ENCODE measurements at regions not wholly inside any gene's neighbourhood (a gene's known extent, or its start where the extent isn't known, plus 50 kb on each side); places are given as distances from the start of the nearest gene placed in this dataset.

DNA sequence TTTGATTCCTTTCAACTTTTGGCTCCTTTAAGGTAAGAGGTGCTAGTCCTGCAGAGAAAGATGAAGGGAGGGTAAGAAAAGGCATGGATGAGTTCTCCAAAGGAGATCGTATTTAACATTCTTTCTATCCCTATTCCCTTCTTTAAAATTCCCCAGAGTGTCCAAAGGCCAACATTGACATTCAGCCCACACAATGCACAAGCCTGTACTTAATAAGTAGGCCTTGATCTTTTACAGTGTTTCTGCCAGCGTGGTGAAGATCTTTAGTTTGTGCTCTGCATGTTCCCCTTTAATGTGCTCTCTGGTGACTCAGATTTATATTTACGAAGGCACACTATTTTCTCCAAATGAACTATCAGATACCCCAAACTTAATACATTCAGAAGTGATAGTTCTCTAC is 582.5 kb upstream of the RGS18 start:
- H3K9me3 Mint-ChIP-seq, result peaks cover 2% of the 10 kb centered on the region
- TF ChIP-seq, protein P1, sequence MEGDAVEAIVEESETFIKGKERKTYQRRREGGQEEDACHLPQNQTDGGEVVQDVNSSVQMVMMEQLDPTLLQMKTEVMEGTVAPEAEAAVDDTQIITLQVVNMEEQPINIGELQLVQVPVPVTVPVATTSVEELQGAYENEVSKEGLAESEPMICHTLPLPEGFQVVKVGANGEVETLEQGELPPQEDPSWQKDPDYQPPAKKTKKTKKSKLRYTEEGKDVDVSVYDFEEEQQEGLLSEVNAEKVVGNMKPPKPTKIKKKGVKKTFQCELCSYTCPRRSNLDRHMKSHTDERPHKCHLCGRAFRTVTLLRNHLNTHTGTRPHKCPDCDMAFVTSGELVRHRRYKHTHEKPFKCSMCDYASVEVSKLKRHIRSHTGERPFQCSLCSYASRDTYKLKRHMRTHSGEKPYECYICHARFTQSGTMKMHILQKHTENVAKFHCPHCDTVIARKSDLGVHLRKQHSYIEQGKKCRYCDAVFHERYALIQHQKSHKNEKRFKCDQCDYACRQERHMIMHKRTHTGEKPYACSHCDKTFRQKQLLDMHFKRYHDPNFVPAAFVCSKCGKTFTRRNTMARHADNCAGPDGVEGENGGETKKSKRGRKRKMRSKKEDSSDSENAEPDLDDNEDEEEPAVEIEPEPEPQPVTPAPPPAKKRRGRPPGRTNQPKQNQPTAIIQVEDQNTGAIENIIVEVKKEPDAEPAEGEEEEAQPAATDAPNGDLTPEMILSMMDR (IDR thresholded peaks at IDR 0.05), result no peak
- TF ChIP-seq EZH2phosphoT487 (IDR thresholded peaks at IDR 0.05), result no peak
- no peaks in the 10 kb centered on the region for H3K4me1 ChIP-seq
- H3K27ac Mint-ChIP-seq, result peak overlapping the region; percentile 4
- no peak overlapping the region for H3K4me3 ChIP-seq
- H3K36me3 ChIP-seq, result no peaks in the 10 kb centered on the region
- no peaks in the 10 kb centered on the region for H3F3A ChIP-seq (ENCODE audit: low read depth)
- H3K9ac ChIP-seq, result no peak overlapping the region
- H4K20me1 ChIP-seq (ENCODE audit: low read depth), result no peaks in the 10 kb centered on the region
- H3K27me3 Mint-ChIP-seq (ENCODE audit: insufficient read depth, low read depth), result no peaks in the 10 kb centered on the region
- no peaks in the 10 kb centered on the region for H3K79me2 ChIP-seq (ENCODE audit: low read depth)
- H3K27ac ChIP-seq, result no peak overlapping the region
- H3K4me3 Mint-ChIP-seq, result no peak overlapping the region
- no peaks in the 10 kb centered on the region for H3K27me3 ChIP-seq
- peaks cover 12% of the 10 kb centered on the region for H3K4me1 Mint-ChIP-seq
- no peak overlapping the region for H2AFZ ChIP-seq (replicated peaks)
- H3K36me3 Mint-ChIP-seq, result no peaks in the 10 kb centered on the region
- H3K4me2 ChIP-seq, result no peak overlapping the region
- DNase-seq (ENCODE audit: low spot score), result no peak
- H3K9me3 ChIP-seq (ENCODE audit: low read depth), result no peaks in the 10 kb centered on the region

DNA sequence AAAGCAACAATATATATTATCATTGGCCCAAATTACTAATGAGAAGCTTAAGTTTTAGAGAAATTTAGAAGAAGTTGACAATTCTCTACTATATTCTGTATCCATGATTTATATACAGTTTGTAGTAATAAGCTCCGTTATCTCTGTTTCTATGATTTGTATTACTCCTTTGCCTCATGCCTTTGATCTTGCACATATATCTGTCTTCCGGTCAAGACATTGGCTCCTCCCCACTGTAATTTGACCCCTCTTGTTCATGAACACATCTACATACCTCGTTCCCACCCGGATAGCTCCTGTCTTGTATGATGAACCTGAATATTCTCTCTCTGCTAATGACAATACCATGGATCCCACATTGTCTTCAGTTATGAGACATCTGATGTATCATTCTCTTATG is 581.0 kb upstream of the RGS18 start:
- Mint-ChIP-seq H3K9me3 (peaks cover 2% of the 10 kb centered on the region), H3K27me3 (ENCODE audit: insufficient read depth, low read depth) (no peaks in the 10 kb centered on the region), H3K4me1 (peaks cover 12% of the 10 kb centered on the region), H3K4me3 (no peak overlapping the region), H3K27ac (no peak overlapping the region), H3K36me3 (no peaks in the 10 kb centered on the region)
- H3K36me3 ChIP-seq, result no peaks in the 10 kb centered on the region
- no peak for DNase-seq (ENCODE audit: low spot score)
- no peak overlapping the region for H3K9ac ChIP-seq
- no peak overlapping the region for H3K4me3 ChIP-seq
- H3K27me3 ChIP-seq, result no peaks in the 10 kb centered on the region
- H3K4me1 ChIP-seq, result no peaks in the 10 kb centered on the region
- no peaks in the 10 kb centered on the region for H3K79me2 ChIP-seq (ENCODE audit: low read depth)
- TF ChIP-seq EZH2 (IDR thresholded peaks at IDR 0.05) (no peak), EZH2phosphoT487 (IDR thresholded peaks at IDR 0.05) (no peak)
- TF ChIP-seq, protein P1 (IDR thresholded peaks at IDR 0.05), result no peak
- no peak overlapping the region for H2AFZ ChIP-seq (replicated peaks)
- no peaks in the 10 kb centered on the region for H3F3A ChIP-seq (ENCODE audit: low read depth)
- H3K4me2 ChIP-seq, result no peak overlapping the region
- H3K9me3 ChIP-seq (ENCODE audit: low read depth), result no peaks in the 10 kb centered on the region
- no peaks in the 10 kb centered on the region for H4K20me1 ChIP-seq (ENCODE audit: low read depth)
- H3K27ac ChIP-seq, result no peak overlapping the region

DNA sequence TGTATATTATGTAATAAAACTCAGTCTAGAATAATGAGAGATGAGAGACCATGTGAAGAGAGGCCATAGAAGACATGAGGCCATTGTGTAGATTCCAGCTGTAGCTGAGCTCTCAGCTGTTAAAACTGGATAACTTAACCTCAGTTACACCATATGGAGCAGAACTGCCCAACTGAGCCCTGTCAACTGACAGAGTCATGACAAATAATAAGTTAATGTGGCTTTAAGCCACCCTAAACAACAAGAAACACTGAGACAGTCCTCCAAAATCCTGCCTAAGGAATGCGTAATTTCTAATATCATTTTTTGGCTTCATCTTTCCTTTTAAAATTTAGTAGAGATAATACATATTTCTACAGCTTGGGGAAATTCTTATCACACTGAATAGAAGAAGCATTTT is 580.0 kb upstream of the RGS18 start:
- peaks cover 12% of the 10 kb centered on the region for H3K4me1 Mint-ChIP-seq
- no peak overlapping the region for H3K4me3 ChIP-seq

More for the DNA sequence above, 580.0 kb upstream of the RGS18 start:
- H3K36me3 Mint-ChIP-seq, result no peaks in the 10 kb centered on the region
- H3K27ac Mint-ChIP-seq, result no peak overlapping the region
- DNase-seq (ENCODE audit: low spot score), result no peak
- Histone ChIP-seq H3K4me1 (no peaks in the 10 kb centered on the region), H3K36me3 (no peaks in the 10 kb centered on the region), H3K79me2 (ENCODE audit: low read depth) (no peaks in the 10 kb centered on the region), H3K9me3 (ENCODE audit: low read depth) (no peaks in the 10 kb centered on the region), H2AFZ (replicated peaks) (no peak overlapping the region), H3K27me3 (no peaks in the 10 kb centered on the region), H3K27ac (no peak overlapping the region), H3F3A (ENCODE audit: low read depth) (no peaks in the 10 kb centered on the region), H3K9ac (no peak overlapping the region), H4K20me1 (ENCODE audit: low read depth) (no peaks in the 10 kb centered on the region), H3K4me2 (no peak overlapping the region)
- no peaks in the 10 kb centered on the region for H3K27me3 Mint-ChIP-seq (ENCODE audit: insufficient read depth, low read depth)
- no peak overlapping the region for H3K4me3 Mint-ChIP-seq
- H3K9me3 Mint-ChIP-seq, result peaks cover 2% of the 10 kb centered on the region
- TF ChIP-seq, protein P1 (IDR thresholded peaks at IDR 0.05), result no peak
- no peak for TF ChIP-seq EZH2 (IDR thresholded peaks at IDR 0.05)
- no peak for TF ChIP-seq EZH2phosphoT487 (IDR thresholded peaks at IDR 0.05)
